GM12878 (cell line): ENCODE measurements at regions not wholly inside any gene's neighbourhood (a gene's known extent, or its start where the extent isn't known, plus 50 kb on each side); places are given as distances from the start of the nearest gene placed in this dataset.
A peak's percentile ranks its signal among the peaks of the same experiment; 100 is the strongest.

Experiments
- ETV6 ChIP-seq, 2 experiments: fragments of 450-650 bp in 1 of 2; IDR thresholded peaks in 1 of 2; conservative IDR thresholded peaks in 1 of 2; 2 replicates each; pipeline ENCODE4 v1.6.1; 2014; ENCODE audit warnings: antibody characterized with exemption in 1 of 2, borderline replicate concordance in 1 of 2, low read depth in 1 of 2, mild to moderate bottlenecking in 1 of 2, moderate library complexity in 1 of 2
- GABPA ChIP-seq: IDR thresholded peaks from 2 replicates; pipeline ENCODE4 v1.6.1; 2014; ENCODE audit warnings: antibody characterized with exemption, low read depth, mild to moderate bottlenecking, inconsistent platforms
- GATAD2B ChIP-seq: fragments of 450-650 bp; conservative IDR thresholded peaks from 2 replicates; pipeline ENCODE4 v1.6.1; 2017; ENCODE audit warnings: low read depth, mild to moderate bottlenecking, moderate library complexity
- HDGF ChIP-seq: fragments of 450-650 bp; IDR thresholded peaks from 2 replicates; pipeline ENCODE4 v1.6.1; 2016; ENCODE audit warnings: antibody characterized with exemption
- JUNB ChIP-seq: IDR thresholded peaks from 2 replicates; pipeline ENCODE4 v1.6.1; 2016; ENCODE audit warnings: antibody characterized with exemption, mild to moderate bottlenecking
- KAT2A ChIP-seq: conservative IDR thresholded peaks from 2 replicates; pipeline ENCODE4 v1.6.1; 2011; ENCODE audit warnings: low read depth, low read length; ENCODE audit not compliant: control insufficient read depth
- MTA2 ChIP-seq: fragments of 450-650 bp; IDR thresholded peaks from 2 replicates; pipeline ENCODE4 v1.6.1; 2016; ENCODE audit warnings: low read depth, mild to moderate bottlenecking, moderate library complexity
- NKRF ChIP-seq: fragments of 450-650 bp; conservative IDR thresholded peaks from 2 replicates; pipeline ENCODE4 v1.6.1; 2017; ENCODE audit warnings: mild to moderate bottlenecking, moderate library complexity
- POLR2A ChIP-seq: IDR thresholded peaks from 2 replicates; pipeline ENCODE4 v1.6.1; 2011; ENCODE audit warnings: low read depth, mild to moderate bottlenecking, low read length
- SIN3A ChIP-seq: IDR thresholded peaks from 2 replicates; pipeline ENCODE4 v1.6.1; 2012; ENCODE audit warnings: low read depth, low read length, improper control_type of control experiment
- SPI1 ChIP-seq: IDR thresholded peaks from 2 replicates; pipeline ENCODE4 v1.6.1; 2011; ENCODE audit warnings: low read depth, mild to moderate bottlenecking, low read length, moderate library complexity, borderline replicate concordance; ENCODE audit not compliant: insufficient read depth
- STAT3 ChIP-seq: IDR thresholded peaks from 2 replicates; pipeline ENCODE4 v1.6.1; 2011; ENCODE audit warnings: low read depth, low read length, improper control_type of control experiment
- SUZ12 ChIP-seq: fragments of 200-600 bp; sonication (generic); IDR thresholded peaks from one replicate; pipeline ENCODE4 v1.6.1; 2018; ENCODE audit warnings: antibody characterized with exemption, mild to moderate bottlenecking; ENCODE audit not compliant: unreplicated experiment
- TARDBP ChIP-seq: IDR thresholded peaks from 2 replicates; pipeline ENCODE4 v1.6.1; 2016; ENCODE audit warnings: borderline replicate concordance
- USF2 ChIP-seq: IDR thresholded peaks from 2 replicates; pipeline ENCODE4 v1.6.1; 2011; ENCODE audit warnings: low read depth, low read length, improper control_type of control experiment, borderline replicate concordance
- ZNF217 ChIP-seq: fragments of 450-650 bp; IDR thresholded peaks from 2 replicates; pipeline ENCODE4 v1.6.1; 2017; ENCODE audit warnings: antibody characterized with exemption, mild to moderate bottlenecking
- ZNF384 ChIP-seq: IDR thresholded peaks from 2 replicates; pipeline ENCODE4 v1.6.1; 2012; ENCODE audit warnings: low read depth, mild to moderate bottlenecking, low read length, improper control_type of control experiment, borderline replicate concordance
- ZNF592 ChIP-seq: fragments of 450-650 bp; IDR thresholded peaks from 2 replicates; pipeline ENCODE4 v1.6.1; 2017; ENCODE audit warnings: mild to moderate bottlenecking, moderate library complexity
- TF ChIP-seq, protein P1 (sequence below): fragments of 450-650 bp; IDR thresholded peaks from 2 replicates; pipeline ENCODE4 v1.6.1; 2017; ENCODE audit warnings: mild to moderate bottlenecking, moderate library complexity
- TF ChIP-seq, protein P2 (sequence below): IDR thresholded peaks from 2 replicates; pipeline ENCODE4 v1.6.1; 2012; ENCODE audit warnings: low read depth, low read length, improper control_type of control experiment

DNA sequence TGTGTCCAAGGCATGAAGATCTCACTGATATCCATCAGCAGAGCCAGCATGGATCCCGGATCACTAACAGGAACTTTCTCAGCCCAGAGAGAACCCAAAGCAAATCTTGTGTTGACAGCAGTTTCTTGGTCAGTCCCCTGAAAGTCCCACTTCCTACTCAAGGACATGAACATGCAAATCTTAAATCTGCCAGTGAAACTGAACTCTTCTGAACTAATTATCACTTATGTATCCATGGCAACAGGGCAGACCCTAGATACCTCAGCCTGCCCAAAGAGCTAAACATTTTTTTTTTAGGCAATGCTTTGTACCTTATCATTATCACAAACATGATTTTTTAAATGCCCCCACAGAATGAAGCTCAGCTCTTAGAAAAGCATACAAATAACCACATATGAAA lies 127.8 kb upstream of the DDX18 start (continued):
- TF ChIP-seq SIN3A (no peak), TARDBP (no peak), ZNF384 (peak; percentile 86), HDGF (no peak), ZNF592 (no peak), ZNF217 (no peak), USF2 (no peak), GABPA (no peak), MTA2 (peak; percentile 80), STAT3 (no peak), POLR2A (no peak), SUZ12 (no peak), SPI1 (peak; percentile 81), GATAD2B (no peak), ETV6 (conservative IDR thresholded peaks at IDR 0.05 in 1 of 2, IDR thresholded peaks at IDR 0.05 in 1 of 2; ENCODE audit: borderline replicate concordance in 1 of 2, low read depth in 1 of 2) (no peak), JUNB (no peak), NKRF (no peak), KAT2A (no peak)
- TF ChIP-seq, protein P1, sequence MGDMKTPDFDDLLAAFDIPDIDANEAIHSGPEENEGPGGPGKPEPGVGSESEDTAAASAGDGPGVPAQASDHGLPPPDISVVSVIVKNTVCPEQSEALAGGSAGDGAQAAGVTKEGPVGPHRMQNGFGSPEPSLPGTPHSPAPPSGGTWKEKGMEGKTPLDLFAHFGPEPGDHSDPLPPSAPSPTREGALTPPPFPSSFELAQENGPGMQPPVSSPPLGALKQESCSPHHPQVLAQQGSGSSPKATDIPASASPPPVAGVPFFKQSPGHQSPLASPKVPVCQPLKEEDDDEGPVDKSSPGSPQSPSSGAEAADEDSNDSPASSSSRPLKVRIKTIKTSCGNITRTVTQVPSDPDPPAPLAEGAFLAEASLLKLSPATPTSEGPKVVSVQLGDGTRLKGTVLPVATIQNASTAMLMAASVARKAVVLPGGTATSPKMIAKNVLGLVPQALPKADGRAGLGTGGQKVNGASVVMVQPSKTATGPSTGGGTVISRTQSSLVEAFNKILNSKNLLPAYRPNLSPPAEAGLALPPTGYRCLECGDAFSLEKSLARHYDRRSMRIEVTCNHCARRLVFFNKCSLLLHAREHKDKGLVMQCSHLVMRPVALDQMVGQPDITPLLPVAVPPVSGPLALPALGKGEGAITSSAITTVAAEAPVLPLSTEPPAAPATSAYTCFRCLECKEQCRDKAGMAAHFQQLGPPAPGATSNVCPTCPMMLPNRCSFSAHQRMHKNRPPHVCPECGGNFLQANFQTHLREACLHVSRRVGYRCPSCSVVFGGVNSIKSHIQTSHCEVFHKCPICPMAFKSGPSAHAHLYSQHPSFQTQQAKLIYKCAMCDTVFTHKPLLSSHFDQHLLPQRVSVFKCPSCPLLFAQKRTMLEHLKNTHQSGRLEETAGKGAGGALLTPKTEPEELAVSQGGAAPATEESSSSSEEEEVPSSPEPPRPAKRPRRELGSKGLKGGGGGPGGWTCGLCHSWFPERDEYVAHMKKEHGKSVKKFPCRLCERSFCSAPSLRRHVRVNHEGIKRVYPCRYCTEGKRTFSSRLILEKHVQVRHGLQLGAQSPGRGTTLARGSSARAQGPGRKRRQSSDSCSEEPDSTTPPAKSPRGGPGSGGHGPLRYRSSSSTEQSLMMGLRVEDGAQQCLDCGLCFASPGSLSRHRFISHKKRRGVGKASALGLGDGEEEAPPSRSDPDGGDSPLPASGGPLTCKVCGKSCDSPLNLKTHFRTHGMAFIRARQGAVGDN, result no peak
- TF ChIP-seq, protein P2, sequence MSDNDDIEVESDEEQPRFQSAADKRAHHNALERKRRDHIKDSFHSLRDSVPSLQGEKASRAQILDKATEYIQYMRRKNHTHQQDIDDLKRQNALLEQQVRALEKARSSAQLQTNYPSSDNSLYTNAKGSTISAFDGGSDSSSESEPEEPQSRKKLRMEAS, result no peak
